Thyroid gland (tissue), 4 donors: ENCODE measurements at regions not wholly inside any gene's neighbourhood (a gene's known extent, or its start where the extent isn't known, plus 50 kb on each side); places are given as distances from the start of the nearest gene placed in this dataset.

ENCODE experiments used
- DNase-seq, 2 donors: peaks; one replicate each; pipeline ENCODE4 v3.0.0-alpha.2; 2019
- H3K27ac ChIP-seq, 3 donors: fragments of 200-600 bp; sonication (generic); 1 replicate in 2 of 3; 2 replicates in 1 of 3; pipeline ENCODE4 v1.5.1; 2016 to 2019; ENCODE audit warnings: mild to moderate bottlenecking in 1 of 3, moderate library complexity in 1 of 3
- H3K27me3 ChIP-seq: fragments of 200-600 bp; sonication (generic); one replicate; pipeline ENCODE4 v1.5.1; 2019
- H3K36me3 ChIP-seq, 2 donors: fragments of 200-600 bp; sonication (generic); one replicate each; pipeline ENCODE4 v1.5.1; 2016 to 2019
- H3K4me1 ChIP-seq, 2 donors: fragments of 200-600 bp; sonication (generic); one replicate each; pipeline ENCODE4 v1.5.1; 2017 to 2019
- H3K4me3 ChIP-seq, 3 donors: fragments of 200-600 bp; sonication (generic); replicated peaks in 1 of 3; 1 replicate in 2 of 3; 2 replicates in 1 of 3; pipeline ENCODE4 v1.5.1; 2016; ENCODE audit warnings: mild to moderate bottlenecking in 1 of 3
- H3K9me3 ChIP-seq: fragments of 200-600 bp; sonication (generic); one replicate; pipeline ENCODE4 v1.5.1; 2017
- CTCF ChIP-seq, 6 experiments: fragments of 200-600 bp in 3 of 6; fragments of 450-650 bp in 3 of 6; sonication (generic) in 3 of 6; IDR thresholded peaks; one replicate each; pipeline ENCODE4 v1.5.1; 2016 to 2019; ENCODE audit warnings: antibody characterized with exemption in 6 of 6, mild to moderate bottlenecking in 2 of 6, inconsistent platforms in 1 of 6, moderate library complexity in 1 of 6
- POLR2A ChIP-seq, 2 donors: fragments of 450-650 bp; IDR thresholded peaks; one replicate each; pipeline ENCODE4 v1.6.1; 2017; ENCODE audit warnings: antibody characterized with exemption in 2 of 2, mild to moderate bottlenecking in 2 of 2, moderate library complexity in 1 of 2
- WGBS, 2 donors: methylation state at CpG; one replicate each; pipeline ENCODE4 v1.1.5; 2017; 5-methylcytosine and 5-hydroxymethylcytosine counted together
- intact Hi-C: fragments of 100-400 bp; cut with DNase I; formaldehyde crosslinking; loops from one replicate; pipeline ENCODE4 v1.15.1; 2023

- no peaks in the 10 kb centered on the region for H3K27me3 ChIP-seq
- no peaks in the 10 kb centered on the region for H3K4me1 ChIP-seq
- no peaks in the 10 kb centered on the region for H3K9me3 ChIP-seq
- 77 to 82% methylated on average over 2 of the region's 2 CpGs for WGBS, 2 donors
- no peaks in the 10 kb centered on the region for H3K36me3 ChIP-seq
- no peak for DNase-seq
- intact Hi-C loops = no loop called here
- TF ChIP-seq CTCF (IDR thresholded peaks at IDR 0.05) (no peak), POLR2A (IDR thresholded peaks at IDR 0.05) (no peak)
- H3K4me3 ChIP-seq = no peak overlapping the region
- H3K27ac ChIP-seq = no peak overlapping the region
These were observed 592.0 kb downstream of the KCNH5 start for GRCh38 chr14:62453226-62453625.

DNA sequence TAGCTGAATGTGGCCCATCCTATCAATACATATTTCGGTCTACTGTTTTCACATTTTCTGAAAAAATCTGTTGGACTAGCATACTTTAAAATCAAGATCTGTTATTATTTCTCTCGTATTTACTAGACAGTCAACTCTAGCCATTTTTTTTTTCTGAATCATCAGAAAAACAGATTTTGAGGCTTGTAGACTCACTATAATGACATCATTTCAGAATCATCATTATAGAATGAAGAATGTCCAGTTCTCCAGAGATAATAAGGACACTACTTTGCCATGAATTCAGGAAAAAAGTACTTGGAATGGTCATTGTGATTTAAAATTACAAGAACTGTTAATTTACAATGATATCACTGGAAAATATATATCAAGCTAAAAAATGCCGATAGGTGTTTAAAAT, 589.8 kb downstream of the KCNH5 start:
- no peak for TF ChIP-seq CTCF (IDR thresholded peaks at IDR 0.05)
- TF ChIP-seq POLR2A (IDR thresholded peaks at IDR 0.05) = no peak
- Histone ChIP-seq H3K27me3 (no peaks in the 10 kb centered on the region), H3K4me3 (no peak overlapping the region), H3K9me3 (no peaks in the 10 kb centered on the region), H3K27ac (no peak overlapping the region), H3K36me3 (no peaks in the 10 kb centered on the region), H3K4me1 (no peaks in the 10 kb centered on the region)
- WGBS, 2 donors = 90 to 93% methylated on average over 3 of the region's 3 CpGs
- intact Hi-C loops = no loop called here
- DNase-seq = no peak

GRCh38 chr14:62462988-62463387, 582.3 kb downstream of the KCNH5 start:
- 88 to 89% methylated on average over 4 of the region's 4 CpGs for WGBS, 2 donors
- Histone ChIP-seq H3K36me3 (no peaks in the 10 kb centered on the region), H3K27me3 (no peaks in the 10 kb centered on the region), H3K9me3 (no peaks in the 10 kb centered on the region), H3K4me1 (no peaks in the 10 kb centered on the region), H3K27ac (no peak overlapping the region), H3K4me3 (no peak overlapping the region)
- intact Hi-C loops = no loop called here
- TF ChIP-seq CTCF (IDR thresholded peaks at IDR 0.05) (no peak), POLR2A (IDR thresholded peaks at IDR 0.05) (no peak)
- DNase-seq = no peak

- TF ChIP-seq CTCF (IDR thresholded peaks at IDR 0.05) = no peak
- no peak for TF ChIP-seq POLR2A (IDR thresholded peaks at IDR 0.05)
- 91 to 93% methylated on average over 1 of the region's 1 CpG for WGBS, 2 donors
- H3K4me1 ChIP-seq = no peaks in the 10 kb centered on the region
- H3K27me3 ChIP-seq = no peaks in the 10 kb centered on the region
- no peaks in the 10 kb centered on the region for H3K9me3 ChIP-seq
- H3K27ac ChIP-seq = no peak overlapping the region
- H3K4me3 ChIP-seq = no peak overlapping the region
- DNase-seq = no peak
- no peaks in the 10 kb centered on the region for H3K36me3 ChIP-seq
- intact Hi-C loops = no loop called here
These were observed 576.3 kb downstream of the KCNH5 start for GRCh38 chr14:62468946-62469345.

GRCh38 chr14:62470935-62471334, 574.3 kb downstream of the KCNH5 start:
- DNase-seq = no peak
- H3K9me3 ChIP-seq = no peaks in the 10 kb centered on the region

More at GRCh38 chr14:62470935-62471334, 574.3 kb downstream of the KCNH5 start:
- TF ChIP-seq CTCF (IDR thresholded peaks at IDR 0.05) (no peak), POLR2A (IDR thresholded peaks at IDR 0.05) (no peak)
- Histone ChIP-seq H3K4me3 (no peak overlapping the region), H3K27me3 (no peaks in the 10 kb centered on the region), H3K4me1 (no peaks in the 10 kb centered on the region), H3K27ac (no peak overlapping the region), H3K36me3 (no peaks in the 10 kb centered on the region)
- WGBS, 2 donors = 74 to 87% methylated on average over 4 of the region's 4 CpGs
- intact Hi-C loops = no loop called here
